ENCODE measurements at regions not wholly inside any gene's neighbourhood (a gene's known extent, or its start where the extent isn't known, plus 50 kb on each side); places are given as distances from the start of the nearest gene placed in this dataset.
A peak's percentile ranks its signal among the peaks of the same experiment; 100 is the strongest.
"Not testable (repeated sequence)": the region's sequence is repeated elsewhere in the genome, so short reads cannot be mapped to it uniquely, and the experiment has no call there.

- DNase-seq = no peak
These were observed 53.5 kb downstream of the FSCB start for GRCh38 chr14:44453433-44454171.

GRCh38 chr14:44450232-44450631 lies 56.9 kb downstream of the FSCB start:
- DNase-seq = not testable (repeated sequence)

GRCh38 chr14:44449680-44450079 lies 57.4 kb downstream of the FSCB start:
- DNase-seq = no peak

- DNase-seq = no peak
These were observed 58.1 kb downstream of the FSCB start for GRCh38 chr14:44448951-44449358.

- DNase-seq = no peak
These were observed 60.1 kb downstream of the FSCB start for GRCh38 chr14:44446965-44447364.

GRCh38 chr14:44444454-44444853 lies 62.6 kb downstream of the FSCB start:
- no peak for DNase-seq

GRCh38 chr14:44438936-44439335 lies 68.1 kb downstream of the FSCB start:
- no peak for DNase-seq

- DNase-seq = no peak
These were observed 68.9 kb downstream of the FSCB start for GRCh38 chr14:44438221-44438620.

GRCh38 chr14:44436458-44436857 lies 70.6 kb downstream of the FSCB start:
- no peak for DNase-seq

GRCh38 chr14:44428231-44428945 lies 78.7 kb downstream of the FSCB start:
- DNase-seq = no peak

GRCh38 chr14:44422699-44423098 lies 84.4 kb downstream of the FSCB start:
- no peak for DNase-seq

- DNase-seq = no peak
These were observed 86.9 kb downstream of the FSCB start for GRCh38 chr14:44420226-44420625.

GRCh38 chr14:44418856-44419255 lies 88.2 kb downstream of the FSCB start:
- DNase-seq = no peak

- DNase-seq = no peak
These were observed 89.3 kb downstream of the FSCB start for GRCh38 chr14:44417809-44418208.

GRCh38 chr14:44414646-44415045 lies 92.4 kb downstream of the FSCB start:
- no peak for DNase-seq

- DNase-seq = no peak
These were observed 94.1 kb downstream of the FSCB start for GRCh38 chr14:44412858-44413569.

GRCh38 chr14:44405011-44405486 lies 102.0 kb downstream of the FSCB start:
- no peak for DNase-seq

GRCh38 chr14:44404599-44404998 lies 102.5 kb downstream of the FSCB start:
- no peak for DNase-seq

GRCh38 chr14:44404036-44404435 lies 103.0 kb downstream of the FSCB start:
- DNase-seq = peak; percentile 12

GRCh38 chr14:44403193-44403592 lies 103.9 kb downstream of the FSCB start:
- DNase-seq = no peak

GRCh38 chr14:44396226-44396625 lies 110.9 kb downstream of the FSCB start:
- DNase-seq = no peak

- DNase-seq = no peak
These were observed 114.1 kb downstream of the FSCB start for GRCh38 chr14:44392984-44393383.

- no peak for DNase-seq
These were observed 118.8 kb downstream of the FSCB start for GRCh38 chr14:44388306-44388705.
